Hepatocyte (in vitro differentiated cells): ENCODE measurements at regions not wholly inside any gene's neighbourhood (a gene's known extent, or its start where the extent isn't known, plus 50 kb on each side); places are given as distances from the start of the nearest gene placed in this dataset.

ENCODE experiments used
- DNase-seq: peaks from one replicate; pipeline ENCODE4 v3.0.0-alpha.2; 2016; ENCODE audit warnings: low spot score
- H2AFZ ChIP-seq: fragments of 200-600 bp; sonication (generic); 2 replicates; pipeline ENCODE4 v1.6.0; 2016; ENCODE audit warnings: antibody characterized with exemption, mild to moderate bottlenecking
- H3K27ac ChIP-seq: fragments of 200-600 bp; sonication (generic); 2 replicates; pipeline ENCODE4 v1.5.1; 2016; ENCODE audit warnings: mild to moderate bottlenecking
- H3K27me3 ChIP-seq: fragments of 200-600 bp; sonication (generic); 2 replicates; pipeline ENCODE4 v1.6.1; 2016
- H3K36me3 ChIP-seq: fragments of 200-600 bp; sonication (generic); replicated peaks from 2 replicates; pipeline ENCODE4 v1.5.1; 2016; ENCODE audit warnings: low read depth; ENCODE audit not compliant: insufficient read depth
- H3K4me1 ChIP-seq: fragments of 200-600 bp; sonication (generic); 2 replicates; pipeline ENCODE4 v1.5.1; 2016; ENCODE audit warnings: mild to moderate bottlenecking, moderate library complexity; ENCODE audit not compliant: insufficient read depth
- H3K4me2 ChIP-seq: fragments of 200-600 bp; sonication (generic); 2 replicates; pipeline ENCODE4 v1.6.0; 2016
- H3K4me3 ChIP-seq: fragments of 200-600 bp; sonication (generic); 2 replicates; pipeline ENCODE4 v1.5.1; 2016; ENCODE audit warnings: mild to moderate bottlenecking
- H3K79me2 ChIP-seq: fragments of 200-600 bp; sonication (generic); 2 replicates; pipeline ENCODE4 v1.6.0; 2017; ENCODE audit warnings: mild to moderate bottlenecking
- H3K9me2 ChIP-seq: fragments of 200-600 bp; sonication (generic); replicated peaks from 2 replicates; pipeline ENCODE4 v1.6.0; 2017; ENCODE audit warnings: mild to moderate bottlenecking; ENCODE audit not compliant: insufficient read depth
- H3K9me3 ChIP-seq: fragments of 200-600 bp; sonication (generic); 2 replicates; pipeline ENCODE4 v1.5.1; 2016; ENCODE audit warnings: low read depth, mild to moderate bottlenecking
- H4K20me1 ChIP-seq: fragments of 200-600 bp; sonication (generic); 2 replicates; pipeline ENCODE4 v1.6.0; 2016; ENCODE audit warnings: mild to moderate bottlenecking; ENCODE audit not compliant: insufficient read depth, poor library complexity, severe bottlenecking
- EZH2 ChIP-seq: fragments of 200-600 bp; sonication (generic); IDR thresholded peaks from 2 replicates; pipeline ENCODE4 v1.6.1; 2016; ENCODE audit warnings: antibody characterized with exemption, mild to moderate bottlenecking, borderline replicate concordance
- EZH2phosphoT487 ChIP-seq: fragments of 200-600 bp; sonication (generic); IDR thresholded peaks from one replicate; pipeline ENCODE4 v1.6.1; 2018; ENCODE audit warnings: antibody characterized with exemption, mild to moderate bottlenecking, low read depth, moderate library complexity; ENCODE audit not compliant: unreplicated experiment, severe bottlenecking
- WGBS: methylation state at CpG from one replicate; pipeline ENCODE4 v1.1.6; 2016; ENCODE audit warnings: low lambda C conversion rate; ENCODE audit errors: missing lambda C conversion rate; 5-methylcytosine and 5-hydroxymethylcytosine counted together
- TF ChIP-seq, protein P1 (sequence below): fragments of 200-600 bp; sonication (generic); IDR thresholded peaks from 2 replicates; pipeline ENCODE4 v1.5.1; 2016; ENCODE audit warnings: antibody characterized with exemption, mild to moderate bottlenecking; ENCODE audit not compliant: poor library complexity

DNA sequence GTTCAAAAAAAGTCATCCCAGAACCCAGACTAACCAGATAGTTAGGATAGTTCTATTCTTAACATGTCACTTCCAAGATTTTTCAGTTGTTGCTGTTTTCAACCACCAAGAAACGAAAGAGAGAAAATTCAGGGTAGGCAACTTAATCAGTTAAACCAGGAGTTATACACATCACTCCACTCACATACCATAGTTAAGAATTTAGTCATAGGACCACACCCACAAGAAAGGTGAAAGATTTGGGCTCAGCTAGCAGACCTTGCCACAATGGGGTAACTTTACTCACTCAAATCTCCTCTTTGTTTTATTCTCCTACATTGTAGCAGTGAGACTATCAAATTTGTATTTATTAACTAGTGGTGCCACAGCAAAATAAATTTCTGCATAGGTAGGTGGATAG, 473.6 kb downstream of the NUP35 start:
- Histone ChIP-seq H3K4me2 (no peak overlapping the region), H4K20me1 (no peaks in the 10 kb centered on the region), H3K9me3 (no peaks in the 10 kb centered on the region), H3K9me2 (no peaks in the 10 kb centered on the region), H2AFZ (no peak overlapping the region), H3K79me2 (no peaks in the 10 kb centered on the region), H3K36me3 (no peaks in the 10 kb centered on the region), H3K27me3 (no peaks in the 10 kb centered on the region), H3K4me1 (no peaks in the 10 kb centered on the region), H3K4me3 (no peak overlapping the region), H3K27ac (no peak overlapping the region)
- WGBS: 91% methylated on average over 1 of the region's 1 CpG
- no peak for TF ChIP-seq EZH2
- no peak for TF ChIP-seq EZH2phosphoT487
- TF ChIP-seq, protein P1, sequence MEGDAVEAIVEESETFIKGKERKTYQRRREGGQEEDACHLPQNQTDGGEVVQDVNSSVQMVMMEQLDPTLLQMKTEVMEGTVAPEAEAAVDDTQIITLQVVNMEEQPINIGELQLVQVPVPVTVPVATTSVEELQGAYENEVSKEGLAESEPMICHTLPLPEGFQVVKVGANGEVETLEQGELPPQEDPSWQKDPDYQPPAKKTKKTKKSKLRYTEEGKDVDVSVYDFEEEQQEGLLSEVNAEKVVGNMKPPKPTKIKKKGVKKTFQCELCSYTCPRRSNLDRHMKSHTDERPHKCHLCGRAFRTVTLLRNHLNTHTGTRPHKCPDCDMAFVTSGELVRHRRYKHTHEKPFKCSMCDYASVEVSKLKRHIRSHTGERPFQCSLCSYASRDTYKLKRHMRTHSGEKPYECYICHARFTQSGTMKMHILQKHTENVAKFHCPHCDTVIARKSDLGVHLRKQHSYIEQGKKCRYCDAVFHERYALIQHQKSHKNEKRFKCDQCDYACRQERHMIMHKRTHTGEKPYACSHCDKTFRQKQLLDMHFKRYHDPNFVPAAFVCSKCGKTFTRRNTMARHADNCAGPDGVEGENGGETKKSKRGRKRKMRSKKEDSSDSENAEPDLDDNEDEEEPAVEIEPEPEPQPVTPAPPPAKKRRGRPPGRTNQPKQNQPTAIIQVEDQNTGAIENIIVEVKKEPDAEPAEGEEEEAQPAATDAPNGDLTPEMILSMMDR: no peak
- no peak for DNase-seq

DNA sequence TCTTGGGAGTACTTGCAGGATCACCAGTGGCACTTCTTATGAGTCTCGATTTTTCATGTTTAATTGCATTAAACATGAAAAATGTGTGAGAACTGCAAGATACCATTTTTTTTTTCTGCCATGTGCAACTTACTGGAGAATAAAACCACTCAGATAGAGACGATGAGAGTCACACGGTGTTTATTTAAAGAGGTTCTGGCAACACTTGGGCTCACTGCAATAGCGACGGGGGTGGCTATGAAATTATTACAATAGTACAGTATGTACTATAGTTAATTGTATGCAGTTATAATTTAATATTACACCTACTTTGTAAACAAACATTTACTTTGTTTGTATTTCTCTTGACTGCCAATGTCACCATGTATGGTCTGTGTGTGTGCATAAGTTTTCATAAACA, 479.8 kb downstream of the NUP35 start:
- 88% methylated on average over 5 of the region's 5 CpGs for WGBS
- Histone ChIP-seq H2AFZ (no peak overlapping the region), H3K79me2 (no peaks in the 10 kb centered on the region), H3K36me3 (no peaks in the 10 kb centered on the region), H3K9me2 (no peaks in the 10 kb centered on the region), H3K9me3 (no peaks in the 10 kb centered on the region), H3K27me3 (no peaks in the 10 kb centered on the region), H4K20me1 (no peaks in the 10 kb centered on the region), H3K4me3 (no peak overlapping the region), H3K27ac (no peak overlapping the region), H3K4me1 (peaks cover 3% of the 10 kb centered on the region), H3K4me2 (no peak overlapping the region)
- TF ChIP-seq, protein P1: no peak
- no peak for TF ChIP-seq EZH2
- no peak for TF ChIP-seq EZH2phosphoT487
- no peak for DNase-seq

DNA sequence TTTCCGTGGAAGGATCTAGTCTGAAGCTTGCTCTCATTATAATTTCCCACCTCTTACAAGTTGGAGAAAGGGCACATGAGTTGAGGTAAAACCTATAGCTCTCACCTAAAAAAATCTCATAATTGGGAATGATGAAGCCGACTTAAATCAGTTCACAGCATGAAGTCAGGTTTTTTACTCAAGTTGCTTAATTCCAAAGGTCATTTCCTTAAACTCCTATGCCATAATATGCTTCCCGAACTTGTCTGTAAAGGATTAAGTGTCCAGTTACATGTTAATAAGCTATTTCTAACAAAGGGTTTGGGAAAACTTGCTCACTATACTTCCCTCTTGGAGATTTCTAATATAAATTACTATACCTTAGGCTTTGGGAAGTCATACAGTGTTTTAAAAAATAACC, 481.2 kb downstream of the NUP35 start:
- no peak overlapping the region for H3K4me2 ChIP-seq
- WGBS: 53% methylated on average over 3 of the region's 3 CpGs
- no peaks in the 10 kb centered on the region for H4K20me1 ChIP-seq
- H3K27me3 ChIP-seq: no peaks in the 10 kb centered on the region
- no peak for DNase-seq
- H3K4me1 ChIP-seq: peaks cover 3% of the 10 kb centered on the region
- H3K4me3 ChIP-seq: no peak overlapping the region
- no peaks in the 10 kb centered on the region for H3K36me3 ChIP-seq
- no peak overlapping the region for H2AFZ ChIP-seq
- H3K27ac ChIP-seq: no peak overlapping the region
- H3K79me2 ChIP-seq: no peaks in the 10 kb centered on the region
- no peaks in the 10 kb centered on the region for H3K9me3 ChIP-seq
- TF ChIP-seq, protein P1: no peak
- no peak for TF ChIP-seq EZH2
- TF ChIP-seq EZH2phosphoT487: no peak
- no peaks in the 10 kb centered on the region for H3K9me2 ChIP-seq
